Psoas muscle (tissue), 7 donors: ENCODE measurements at regions not wholly inside any gene's neighbourhood (a gene's known extent, or its start where the extent isn't known, plus 50 kb on each side); places are given as distances from the start of the nearest gene placed in this dataset.

Experiments used
- ATAC-seq, 4 donors: fragments of 200-7000 bp; cut with Tn5 transposase; one replicate each; pipeline ENCODE4 v1.9.1; 2020; ENCODE audit warnings: moderate library complexity in 3 of 4, mild to moderate bottlenecking in 2 of 4
- DNase-seq, 2 donors: peaks; one replicate each; pipeline ENCODE4 v3.0.0-alpha.2; 2020
- H3K27ac ChIP-seq: fragments of 200-600 bp; one replicate; pipeline ENCODE4 v1.8.0; 2022
- H3K27me3 ChIP-seq, 3 donors: fragments of 200-600 bp in 1 of 3; one replicate each; pipeline versions ENCODE4 v1.6.1 to v1.8.0; 2013 to 2022; ENCODE audit warnings: low read length in 2 of 3, mild to moderate bottlenecking in 2 of 3, moderate library complexity in 1 of 3; ENCODE audit not compliant: insufficient read depth in 3 of 3
- H3K36me3 ChIP-seq, 2 donors: fragments of 200-600 bp in 1 of 2; one replicate each; pipeline versions ENCODE4 v1.6.1 to v1.8.0; 2013 to 2022; ENCODE audit warnings: low read depth in 1 of 2, mild to moderate bottlenecking in 1 of 2, moderate library complexity in 1 of 2; ENCODE audit not compliant: insufficient read depth in 1 of 2
- H3K4me1 ChIP-seq: fragments of 200-600 bp; one replicate; pipeline ENCODE4 v1.8.0; 2022
- H3K4me3 ChIP-seq: fragments of 200-600 bp; one replicate; pipeline ENCODE4 v1.8.0; 2022; ENCODE audit warnings: mild to moderate bottlenecking
- H3K9me3 ChIP-seq: fragments of 200-600 bp; one replicate; pipeline ENCODE4 v1.8.0; 2022
- WGBS, 3 donors: extraction: QIAGEN DNeasy Blood & Tissue Kit; methylation state at CpG; one replicate each; pipeline versions ENCODE4 v1.1.6 to v1.1.7; 2013; 5-methylcytosine and 5-hydroxymethylcytosine counted together
- intact Hi-C, 2 donors: fragments of 100-400 bp; cut with DNase I; formaldehyde crosslinking; loops; one replicate each; pipeline versions ENCODE4 v1.11.0 to v1.14.2; 2022
- TF ChIP-seq, protein P1 (sequence below): fragments of 200-600 bp; IDR thresholded peaks from one replicate; pipeline ENCODE4 v1.8.0; 2022; ENCODE audit warnings: antibody characterized with exemption
- donor health status: healthy with polysubstance abuse.
- donor health status: DM: no; HTN: no; CAD: no; lungs with moderate emphysema.
- donor health status: Bipolar disorder and iron deficiency.
- donor health status: healthy.
- donor health status: DM: yes; HTN: yes; CAD: no.
- donor health status: DM: no; HTN: no; CAD: no.
- donor health status: DM: yes; HTN: yes; CAD: no.

GRCh38 chr3:180161770-180162169, 125.0 kb upstream of the PEX5L start:
- Histone ChIP-seq H3K27me3 (no peaks in the 10 kb centered on the region), H3K4me1 (no peaks in the 10 kb centered on the region), H3K27ac (no peak overlapping the region), H3K36me3 (no peaks in the 10 kb centered on the region), H3K4me3 (no peak overlapping the region), H3K9me3 (peaks cover 4% of the 10 kb centered on the region)
- DNase-seq = no peak
- 83 to 85% (median 83%) methylated on average over 9 of the region's 9 CpGs for WGBS, 3 donors
- TF ChIP-seq, protein P1, sequence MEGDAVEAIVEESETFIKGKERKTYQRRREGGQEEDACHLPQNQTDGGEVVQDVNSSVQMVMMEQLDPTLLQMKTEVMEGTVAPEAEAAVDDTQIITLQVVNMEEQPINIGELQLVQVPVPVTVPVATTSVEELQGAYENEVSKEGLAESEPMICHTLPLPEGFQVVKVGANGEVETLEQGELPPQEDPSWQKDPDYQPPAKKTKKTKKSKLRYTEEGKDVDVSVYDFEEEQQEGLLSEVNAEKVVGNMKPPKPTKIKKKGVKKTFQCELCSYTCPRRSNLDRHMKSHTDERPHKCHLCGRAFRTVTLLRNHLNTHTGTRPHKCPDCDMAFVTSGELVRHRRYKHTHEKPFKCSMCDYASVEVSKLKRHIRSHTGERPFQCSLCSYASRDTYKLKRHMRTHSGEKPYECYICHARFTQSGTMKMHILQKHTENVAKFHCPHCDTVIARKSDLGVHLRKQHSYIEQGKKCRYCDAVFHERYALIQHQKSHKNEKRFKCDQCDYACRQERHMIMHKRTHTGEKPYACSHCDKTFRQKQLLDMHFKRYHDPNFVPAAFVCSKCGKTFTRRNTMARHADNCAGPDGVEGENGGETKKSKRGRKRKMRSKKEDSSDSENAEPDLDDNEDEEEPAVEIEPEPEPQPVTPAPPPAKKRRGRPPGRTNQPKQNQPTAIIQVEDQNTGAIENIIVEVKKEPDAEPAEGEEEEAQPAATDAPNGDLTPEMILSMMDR = no peak
- no peak for ATAC-seq
- intact Hi-C loops = no loop called here

DNA sequence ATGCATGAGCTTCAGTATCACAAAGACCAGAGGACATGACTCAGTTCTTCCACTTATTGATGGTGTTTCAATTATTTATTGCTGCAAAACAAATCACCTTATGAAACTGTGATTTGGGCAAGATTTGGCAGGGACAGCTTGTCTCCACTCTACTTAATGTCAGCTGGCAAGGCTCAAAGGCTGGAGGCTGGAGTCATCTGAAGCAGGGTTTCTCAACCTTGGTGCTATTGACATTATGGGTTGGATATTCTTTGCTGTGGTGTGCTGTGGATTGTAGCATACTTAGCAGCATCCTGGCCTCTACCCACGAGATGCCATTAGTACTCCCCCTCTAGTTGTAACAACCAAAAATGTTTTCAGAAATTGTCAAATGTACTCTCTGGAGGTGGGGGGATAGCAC, 138.8 kb upstream of the PEX5L start:
- 48 to 58% (median 52%) methylated on average over 1 of the region's 1 CpG for WGBS, 3 donors
- no peak for DNase-seq
- Histone ChIP-seq H3K27me3 (no peaks in the 10 kb centered on the region), H3K9me3 (no peaks in the 10 kb centered on the region), H3K36me3 (no peaks in the 10 kb centered on the region), H3K27ac (no peak overlapping the region), H3K4me1 (no peaks in the 10 kb centered on the region), H3K4me3 (no peak overlapping the region)
- intact Hi-C loops = no loop called here
- TF ChIP-seq, protein P1 = no peak
- ATAC-seq = no peak

- TF ChIP-seq, protein P1 = no peak
- WGBS, 3 donors = 68 to 78% (median 74%) methylated on average over 3 of the region's 3 CpGs
- Histone ChIP-seq H3K36me3 (no peaks in the 10 kb centered on the region), H3K9me3 (no peaks in the 10 kb centered on the region), H3K27me3 (no peaks in the 10 kb centered on the region), H3K4me1 (no peaks in the 10 kb centered on the region), H3K27ac (no peak overlapping the region), H3K4me3 (no peak overlapping the region)
- no peak for ATAC-seq
- intact Hi-C loops = no loop called here
- no peak for DNase-seq
Observed at GRCh38 chr3:180176059-180176458, 139.3 kb upstream of the PEX5L start.

DNA sequence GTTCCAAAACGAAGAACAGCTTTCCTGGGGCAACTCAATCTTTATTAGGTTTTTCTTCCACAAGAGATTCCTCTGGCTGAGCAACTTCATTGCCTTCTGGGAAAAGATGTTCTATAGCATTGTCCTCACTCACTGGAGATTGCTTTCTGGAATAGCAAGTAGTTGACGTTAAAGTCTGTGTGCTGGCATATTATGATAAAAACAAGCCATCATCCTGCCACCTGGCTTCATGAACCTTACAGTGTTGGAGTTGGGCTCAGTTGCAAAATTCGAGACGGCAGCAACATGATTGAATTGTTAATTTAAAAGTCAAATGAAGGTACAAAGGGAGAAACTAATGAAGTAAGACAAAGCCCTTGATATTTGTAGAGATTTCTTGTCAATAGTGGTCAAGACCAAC, 140.5 kb upstream of the PEX5L start:
- intact Hi-C loops = no loop called here
- no peak overlapping the region for H3K4me3 ChIP-seq
- H3K4me1 ChIP-seq = no peaks in the 10 kb centered on the region
- no peaks in the 10 kb centered on the region for H3K36me3 ChIP-seq
- H3K27me3 ChIP-seq = no peaks in the 10 kb centered on the region
- H3K27ac ChIP-seq = no peak overlapping the region
- ATAC-seq = no peak
- no peak for DNase-seq
- TF ChIP-seq, protein P1 = no peak
- H3K9me3 ChIP-seq = no peaks in the 10 kb centered on the region
- WGBS, 3 donors = 82 to 87% (median 86%) methylated on average over 4 of the region's 4 CpGs

DNA sequence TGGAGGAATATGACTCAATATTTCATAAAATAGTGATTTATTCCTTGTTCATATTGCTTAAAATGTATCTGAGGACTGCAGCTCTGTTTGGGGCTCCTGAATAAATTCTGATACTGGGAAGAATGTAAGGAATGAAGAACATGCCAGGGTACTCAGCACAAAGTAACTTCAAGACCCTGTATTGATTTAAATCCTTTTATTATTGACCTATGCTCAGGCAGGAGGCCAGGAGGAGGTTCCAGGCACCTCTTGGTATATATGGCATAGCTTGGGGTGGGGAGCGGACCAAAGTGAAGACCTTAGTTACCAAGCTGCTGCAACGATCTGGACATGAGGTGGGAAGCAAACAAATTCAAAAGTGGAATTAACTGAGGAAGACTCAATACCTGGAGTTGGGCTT, 142.8 kb upstream of the PEX5L start:
- Histone ChIP-seq H3K4me3 (no peak overlapping the region), H3K27ac (no peak overlapping the region), H3K4me1 (no peaks in the 10 kb centered on the region), H3K9me3 (no peaks in the 10 kb centered on the region), H3K27me3 (no peaks in the 10 kb centered on the region), H3K36me3 (no peaks in the 10 kb centered on the region)
- ATAC-seq (no peak), DNase-seq (no peak)
- WGBS, 3 donors = 73 to 88% (median 76%) methylated on average over 2 of the region's 2 CpGs
- intact Hi-C loops = no loop called here
- TF ChIP-seq, protein P1 = no peak
